Duodenal mucosa (tissue), 2 donors: ENCODE measurements at regions not wholly inside any gene's neighbourhood (a gene's known extent, or its start where the extent isn't known, plus 50 kb on each side); places are given as distances from the start of the nearest gene placed in this dataset.

Source experiments
- H3K27ac ChIP-seq: one replicate; pipeline ENCODE4 v1.7.0; 2013; ENCODE audit warnings: low read depth, low read length
- H3K27me3 ChIP-seq, 2 donors: one replicate each; pipeline ENCODE4 v1.7.0; 2013; ENCODE audit warnings: low read length in 2 of 2, control low read depth in 1 of 2; ENCODE audit not compliant: insufficient read depth in 2 of 2, control insufficient read depth in 1 of 2
- H3K36me3 ChIP-seq, 2 donors: one replicate each; pipeline ENCODE4 v1.7.0; 2013; ENCODE audit warnings: low read length in 2 of 2, control low read depth in 1 of 2; ENCODE audit not compliant: insufficient read depth in 2 of 2, control insufficient read depth in 1 of 2
- H3K4me1 ChIP-seq, 2 donors: one replicate each; pipeline ENCODE4 v1.7.0; 2013; ENCODE audit warnings: low read length in 2 of 2, control low read depth in 1 of 2; ENCODE audit not compliant: insufficient read depth in 2 of 2, control insufficient read depth in 1 of 2
- H3K4me3 ChIP-seq, 2 donors: one replicate each; pipeline ENCODE4 v1.7.0; 2013; ENCODE audit warnings: low read length in 2 of 2, low read depth in 1 of 2
- H3K9ac ChIP-seq, 2 donors: one replicate each; pipeline ENCODE4 v1.7.0; 2013; ENCODE audit warnings: low read length in 2 of 2, low read depth in 1 of 2
- H3K9me3 ChIP-seq, 2 donors: one replicate each; pipeline ENCODE4 v1.7.0; 2013; ENCODE audit warnings: low read length in 2 of 2, control low read depth in 1 of 2; ENCODE audit not compliant: control insufficient read depth in 1 of 2

DNA sequence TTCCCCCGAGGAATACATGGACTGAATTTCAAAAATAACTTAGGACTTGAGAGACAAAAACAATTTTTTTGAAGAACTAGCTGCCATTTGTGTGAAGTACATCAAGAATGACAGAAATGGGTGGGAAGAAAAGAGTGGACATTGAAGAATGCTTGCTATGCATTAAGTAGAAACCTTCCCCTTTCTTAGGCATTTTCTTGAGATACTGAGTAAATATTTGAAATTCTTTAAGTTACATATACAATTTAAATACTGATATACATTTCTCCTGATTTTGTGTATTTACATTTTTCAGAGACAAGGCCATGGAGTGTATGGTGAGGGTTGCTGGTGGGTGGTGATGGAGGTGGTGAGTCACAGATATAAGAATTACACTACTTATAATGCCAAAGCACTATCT is 319.3 kb upstream of the ADAMTSL1 start:
- no peaks in the 10 kb centered on the region for H3K27me3 ChIP-seq
- no peak overlapping the region for H3K4me3 ChIP-seq
- no peak overlapping the region for H3K9ac ChIP-seq
- no peak overlapping the region for H3K27ac ChIP-seq
- no peaks in the 10 kb centered on the region for H3K4me1 ChIP-seq
- no peaks in the 10 kb centered on the region for H3K9me3 ChIP-seq
- no peaks in the 10 kb centered on the region for H3K36me3 ChIP-seq

DNA sequence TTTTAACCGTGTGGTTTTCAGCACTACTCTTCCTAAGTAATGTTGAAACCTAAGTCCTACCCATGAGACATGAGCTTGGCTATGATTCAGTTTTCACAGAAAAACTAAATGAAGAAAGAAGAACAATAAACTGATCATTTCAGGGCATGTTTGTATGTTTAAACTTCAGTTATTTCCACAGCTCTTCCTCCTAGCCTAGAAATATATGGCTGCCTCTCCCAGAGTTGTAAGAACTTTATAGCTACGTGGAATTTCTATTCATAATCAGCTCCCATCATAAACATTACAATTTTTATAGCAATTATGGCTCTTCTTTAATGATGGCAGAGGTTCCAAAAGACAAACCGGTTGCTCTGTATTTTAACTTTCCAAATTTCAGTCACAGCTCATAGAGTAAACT is 314.7 kb upstream of the ADAMTSL1 start:
- Histone ChIP-seq H3K9me3 (no peaks in the 10 kb centered on the region), H3K27me3 (no peaks in the 10 kb centered on the region), H3K36me3 (no peaks in the 10 kb centered on the region), H3K9ac (no peak overlapping the region), H3K4me3 (no peak overlapping the region), H3K4me1 (no peaks in the 10 kb centered on the region), H3K27ac (no peak overlapping the region)

DNA sequence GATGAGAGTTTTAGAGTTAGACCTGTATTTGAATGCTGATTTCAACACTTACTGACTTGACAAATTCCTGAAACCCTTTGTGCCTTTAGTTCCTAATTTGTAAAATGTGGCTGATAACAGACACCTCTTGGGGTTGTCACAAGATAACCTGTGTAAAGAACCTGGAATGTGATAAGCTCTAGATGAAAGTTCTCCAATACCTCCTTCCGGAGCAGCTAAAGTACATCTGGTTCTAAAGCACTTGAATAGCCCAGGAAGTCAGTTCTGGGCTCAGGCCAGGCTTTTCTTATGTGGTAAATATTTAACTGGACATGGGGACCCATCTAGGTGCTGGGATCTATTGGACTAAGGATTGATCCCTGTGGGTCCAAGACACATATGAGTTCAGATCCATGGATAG is 310.8 kb upstream of the ADAMTSL1 start:
- H3K4me3 ChIP-seq: no peak overlapping the region
- H3K9ac ChIP-seq: no peak overlapping the region
- H3K4me1 ChIP-seq: no peaks in the 10 kb centered on the region
- no peaks in the 10 kb centered on the region for H3K36me3 ChIP-seq
- no peak overlapping the region for H3K27ac ChIP-seq
- H3K9me3 ChIP-seq: no peaks in the 10 kb centered on the region
- H3K27me3 ChIP-seq: no peaks in the 10 kb centered on the region

DNA sequence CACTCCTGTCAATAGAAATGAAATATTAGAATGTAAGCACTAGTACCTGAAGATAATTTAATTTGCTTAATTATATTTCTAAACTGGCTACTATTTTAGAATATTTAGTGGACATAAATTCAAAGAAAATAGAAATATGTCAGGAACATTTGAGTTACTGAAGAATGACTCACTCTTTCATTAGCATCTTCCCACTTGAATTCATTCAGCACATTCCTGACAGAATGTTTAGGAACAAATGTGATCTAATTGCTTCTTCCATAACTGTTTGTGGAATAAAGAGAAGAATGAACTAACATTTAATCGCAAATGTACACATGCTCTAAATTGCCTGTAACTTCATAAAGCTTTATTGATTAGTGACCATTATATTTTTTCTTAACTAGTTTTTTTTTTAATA is 306.2 kb upstream of the ADAMTSL1 start:
- no peak overlapping the region for H3K27ac ChIP-seq
- H3K36me3 ChIP-seq: no peaks in the 10 kb centered on the region
- no peak overlapping the region for H3K9ac ChIP-seq
- no peaks in the 10 kb centered on the region for H3K27me3 ChIP-seq
- no peak overlapping the region for H3K4me3 ChIP-seq
- no peaks in the 10 kb centered on the region for H3K4me1 ChIP-seq
- no peaks in the 10 kb centered on the region for H3K9me3 ChIP-seq

DNA sequence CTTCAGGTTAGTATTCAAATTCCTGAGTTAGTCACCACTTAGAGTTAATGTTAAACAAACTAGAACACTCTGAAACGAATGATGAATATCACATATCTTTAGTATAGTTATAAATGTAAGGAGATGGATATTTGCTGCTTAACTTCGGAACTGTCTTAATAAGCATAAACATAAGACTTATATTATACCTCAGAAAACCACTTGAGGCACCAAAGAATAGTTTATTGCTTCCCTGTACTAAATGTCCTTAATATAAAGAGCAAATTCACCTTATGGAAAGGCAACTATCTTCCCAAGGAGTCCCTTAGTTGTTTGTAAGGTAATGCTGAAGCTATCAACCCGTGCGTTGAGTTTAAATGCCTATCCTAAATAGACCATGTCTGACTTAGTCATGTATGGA is 300.0 kb upstream of the ADAMTSL1 start:
- H3K4me1 ChIP-seq: no peaks in the 10 kb centered on the region
- no peak overlapping the region for H3K27ac ChIP-seq
- H3K9me3 ChIP-seq: no peaks in the 10 kb centered on the region
- no peaks in the 10 kb centered on the region for H3K27me3 ChIP-seq
- H3K36me3 ChIP-seq: no peaks in the 10 kb centered on the region
- H3K4me3 ChIP-seq: no peak overlapping the region
- H3K9ac ChIP-seq: no peak overlapping the region

DNA sequence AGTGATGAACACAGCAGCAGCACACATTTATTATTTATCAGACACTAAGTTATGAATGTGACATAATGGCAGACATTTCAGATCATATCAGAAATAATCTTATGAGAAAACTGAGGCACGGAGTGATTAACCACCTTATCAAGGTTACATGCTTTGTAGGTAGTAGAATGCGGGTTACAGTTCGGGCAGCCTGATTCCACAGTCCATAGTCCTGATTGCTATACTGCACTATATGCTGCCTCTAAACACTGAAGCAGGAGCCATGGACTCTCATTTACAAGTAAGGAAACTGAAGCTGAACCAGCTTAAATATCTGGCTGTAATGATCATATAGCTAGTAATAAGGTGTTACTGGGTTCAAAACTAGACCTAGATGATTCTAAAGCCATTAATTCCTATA is 291.3 kb upstream of the ADAMTSL1 start:
- H3K9ac ChIP-seq: no peak overlapping the region
- H3K27me3 ChIP-seq: no peaks in the 10 kb centered on the region
- H3K36me3 ChIP-seq: no peaks in the 10 kb centered on the region
- H3K27ac ChIP-seq: no peak overlapping the region
- no peak overlapping the region for H3K4me3 ChIP-seq
- H3K4me1 ChIP-seq: peaks cover 14 to 21% of the 10 kb centered on the region in 2 donors
- no peaks in the 10 kb centered on the region for H3K9me3 ChIP-seq

DNA sequence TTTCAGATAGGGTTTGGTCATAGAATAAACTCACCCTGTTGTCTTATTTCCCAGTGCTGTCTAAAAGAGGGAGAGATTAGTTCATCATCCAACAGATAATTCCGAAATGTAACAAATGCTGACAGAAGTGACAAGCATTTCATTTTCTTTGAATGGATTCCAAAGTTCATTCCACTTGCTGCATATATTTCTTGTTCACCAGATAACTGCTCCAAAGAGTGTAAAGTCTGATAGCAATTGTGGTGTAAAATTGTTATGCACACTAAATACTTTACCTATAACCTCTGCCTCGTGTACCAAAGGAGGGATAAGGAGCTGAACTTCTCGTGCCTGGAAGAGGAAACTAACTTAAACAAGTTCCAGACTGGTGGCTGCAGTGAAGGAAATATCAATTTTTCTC is 290.0 kb upstream of the ADAMTSL1 start:
- Histone ChIP-seq H3K9me3 (no peaks in the 10 kb centered on the region), H3K27ac (no peak overlapping the region), H3K27me3 (no peaks in the 10 kb centered on the region), H3K4me1 (peaks cover 14 to 21% of the 10 kb centered on the region in 2 donors), H3K4me3 (no peak overlapping the region), H3K36me3 (no peaks in the 10 kb centered on the region), H3K9ac (no peak overlapping the region)

DNA sequence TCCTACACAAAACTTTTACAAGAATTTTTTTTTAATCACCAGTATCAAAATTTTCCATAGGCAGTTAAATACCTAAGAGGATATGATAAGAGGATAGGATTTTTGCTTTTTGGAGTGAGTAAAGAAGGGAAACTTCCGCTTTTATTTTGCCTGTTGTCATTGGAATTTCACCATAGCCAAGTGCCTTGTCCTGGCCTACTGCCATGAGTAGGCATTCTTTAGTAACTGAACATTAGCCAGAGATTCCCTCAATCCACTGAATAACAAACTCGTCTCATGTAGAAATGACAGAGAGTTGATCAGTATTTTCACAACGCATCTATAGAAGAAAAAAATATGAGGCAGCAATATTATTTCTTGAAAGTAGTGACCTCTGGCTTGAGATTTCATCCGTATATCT is 289.6 kb upstream of the ADAMTSL1 start:
- no peaks in the 10 kb centered on the region for H3K9me3 ChIP-seq
- no peak overlapping the region for H3K9ac ChIP-seq
- H3K4me3 ChIP-seq: no peak overlapping the region
- no peaks in the 10 kb centered on the region for H3K36me3 ChIP-seq
- H3K27me3 ChIP-seq: no peaks in the 10 kb centered on the region
- no peak overlapping the region for H3K27ac ChIP-seq
- peaks cover 14 to 21% of the 10 kb centered on the region in 2 donors for H3K4me1 ChIP-seq

DNA sequence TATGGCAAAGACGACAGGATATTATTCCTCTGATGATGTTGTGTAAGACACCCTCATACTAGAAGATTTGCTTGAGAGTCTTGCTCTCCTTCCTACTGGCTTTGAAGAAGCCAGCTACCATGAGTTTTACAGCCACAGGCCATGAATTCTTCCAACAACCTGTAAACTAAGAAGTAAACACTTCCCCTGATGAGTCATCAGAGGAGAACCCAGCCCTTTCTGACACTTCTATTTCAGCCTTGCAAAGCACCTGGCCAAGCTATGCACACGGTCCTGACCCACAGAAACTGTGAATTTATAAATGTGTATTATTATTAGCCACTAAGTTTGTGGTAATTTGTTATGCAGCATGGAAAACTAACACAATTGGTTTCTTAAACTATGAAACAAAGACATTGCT is 288.8 kb upstream of the ADAMTSL1 start:
- peaks cover 14 to 21% of the 10 kb centered on the region in 2 donors for H3K4me1 ChIP-seq
- no peak overlapping the region for H3K9ac ChIP-seq
- no peaks in the 10 kb centered on the region for H3K9me3 ChIP-seq
- no peaks in the 10 kb centered on the region for H3K27me3 ChIP-seq
- H3K36me3 ChIP-seq: no peaks in the 10 kb centered on the region
- no peak overlapping the region for H3K4me3 ChIP-seq
- no peak overlapping the region for H3K27ac ChIP-seq

DNA sequence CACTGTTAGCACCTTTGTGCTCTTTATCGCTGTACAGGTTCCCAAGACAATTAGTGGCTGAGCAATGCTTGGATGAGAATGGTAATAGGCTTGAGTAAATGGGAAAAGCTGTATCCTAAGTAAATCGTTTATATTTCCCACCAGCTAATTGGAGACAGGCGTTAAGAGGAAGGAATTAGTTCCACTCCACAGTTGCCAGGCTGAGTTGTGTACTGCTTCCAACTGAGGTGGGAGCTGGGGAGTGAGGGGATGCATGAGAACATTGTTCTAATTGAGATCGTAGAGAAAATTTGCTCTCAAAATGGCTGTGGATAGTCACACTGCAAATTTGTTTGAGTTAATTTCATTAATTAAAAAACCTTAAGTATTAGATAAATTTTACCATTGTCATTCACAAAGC is 285.0 kb upstream of the ADAMTSL1 start:
- no peak overlapping the region for H3K9ac ChIP-seq
- no peaks in the 10 kb centered on the region for H3K9me3 ChIP-seq
- no peak overlapping the region for H3K4me3 ChIP-seq
- no peaks in the 10 kb centered on the region for H3K27me3 ChIP-seq
- H3K4me1 ChIP-seq: peaks cover 10 to 11% of the 10 kb centered on the region in 2 donors
- H3K27ac ChIP-seq: no peak overlapping the region
- no peaks in the 10 kb centered on the region for H3K36me3 ChIP-seq
